CMK (cell line): ENCODE measurements at regions not wholly inside any gene's neighbourhood (a gene's known extent, or its start where the extent isn't known, plus 50 kb on each side); places are given as distances from the start of the nearest gene placed in this dataset.
"Not testable (repeated sequence)": the region's sequence is repeated elsewhere in the genome, so short reads cannot be mapped to it uniquely, and the experiment has no call there.

Experiments used
- DNase-seq: peaks from one replicate; pipeline ENCODE4 v3.0.0-alpha.2; 2010; ENCODE audit warnings: low read depth

GRCh38 chr1:90291431-90292216 is 296.7 kb downstream of the ZNF326 start:
- no peak for DNase-seq

- DNase-seq: no peak
Observed at GRCh38 chr1:90282811-90283210, 287.9 kb downstream of the ZNF326 start.

GRCh38 chr1:90281886-90282285 is 287.0 kb downstream of the ZNF326 start:
- DNase-seq: not testable (repeated sequence)

- no peak for DNase-seq
Observed at GRCh38 chr1:90277270-90277669, 282.4 kb downstream of the ZNF326 start.

GRCh38 chr1:90274376-90274775 is 279.5 kb downstream of the ZNF326 start:
- no peak for DNase-seq

- no peak for DNase-seq
Observed at GRCh38 chr1:90273241-90273774, 278.4 kb downstream of the ZNF326 start.

- no peak for DNase-seq
Observed at GRCh38 chr1:90262791-90263190, 267.9 kb downstream of the ZNF326 start.

- DNase-seq: no peak
Observed at GRCh38 chr1:90262286-90262685, 267.4 kb downstream of the ZNF326 start.

GRCh38 chr1:90246069-90246468 is 251.2 kb downstream of the ZNF326 start:
- no peak for DNase-seq

GRCh38 chr1:90236493-90236892 is 241.6 kb downstream of the ZNF326 start:
- no peak for DNase-seq

GRCh38 chr1:90223401-90223800 is 228.5 kb downstream of the ZNF326 start:
- DNase-seq: no peak

- no peak for DNase-seq
Observed at GRCh38 chr1:90220941-90221693, 226.2 kb downstream of the ZNF326 start.

GRCh38 chr1:90220496-90220895 is 225.6 kb downstream of the ZNF326 start:
- no peak for DNase-seq

- DNase-seq: not testable (repeated sequence)
Observed at GRCh38 chr1:90219166-90219871, 224.4 kb downstream of the ZNF326 start.

- no peak for DNase-seq
Observed at GRCh38 chr1:90210633-90211491, 216.0 kb downstream of the ZNF326 start.

- no peak for DNase-seq
Observed at GRCh38 chr1:90208949-90209348, 214.0 kb downstream of the ZNF326 start.

GRCh38 chr1:90206260-90206659 is 211.3 kb downstream of the ZNF326 start:
- no peak for DNase-seq

- no peak for DNase-seq
Observed at GRCh38 chr1:90204780-90205179, 209.9 kb downstream of the ZNF326 start.

GRCh38 chr1:90204023-90204590 is 209.2 kb downstream of the ZNF326 start:
- no peak for DNase-seq

GRCh38 chr1:90201467-90202358 is 206.8 kb downstream of the ZNF326 start:
- DNase-seq: no peak
